HUES6 (cell line): ENCODE measurements at regions not wholly inside any gene's neighbourhood (a gene's known extent, or its start where the extent isn't known, plus 50 kb on each side); places are given as distances from the start of the nearest gene placed in this dataset.

Experiments
- H3K27ac ChIP-seq: 2 replicates; pipeline ENCODE4 v1.7.0; 2013; ENCODE audit warnings: low read depth, mild to moderate bottlenecking, low read length, inconsistent platforms
- H3K27me3 ChIP-seq: 2 replicates; pipeline ENCODE4 v1.6.1; 2013; ENCODE audit warnings: low read length; ENCODE audit not compliant: control insufficient read depth, insufficient read depth
- H3K36me3 ChIP-seq: 2 replicates; pipeline ENCODE4 v1.6.1; 2013; ENCODE audit warnings: low read length; ENCODE audit not compliant: control insufficient read depth, insufficient read depth
- H3K4me1 ChIP-seq: 2 replicates; pipeline ENCODE4 v1.6.1; 2013; ENCODE audit warnings: low read length; ENCODE audit not compliant: control insufficient read depth, insufficient read depth
- H3K4me3 ChIP-seq: 2 replicates; pipeline ENCODE4 v1.5.1; 2013; ENCODE audit warnings: low read depth, low read length
- H3K9ac ChIP-seq: one replicate; pipeline ENCODE4 v1.6.1; 2013; ENCODE audit warnings: mild to moderate bottlenecking, low read length
- H3K9me3 ChIP-seq: 2 replicates; pipeline ENCODE4 v1.6.1; 2013; ENCODE audit warnings: low read depth, low read length; ENCODE audit not compliant: control insufficient read depth, insufficient read depth

DNA sequence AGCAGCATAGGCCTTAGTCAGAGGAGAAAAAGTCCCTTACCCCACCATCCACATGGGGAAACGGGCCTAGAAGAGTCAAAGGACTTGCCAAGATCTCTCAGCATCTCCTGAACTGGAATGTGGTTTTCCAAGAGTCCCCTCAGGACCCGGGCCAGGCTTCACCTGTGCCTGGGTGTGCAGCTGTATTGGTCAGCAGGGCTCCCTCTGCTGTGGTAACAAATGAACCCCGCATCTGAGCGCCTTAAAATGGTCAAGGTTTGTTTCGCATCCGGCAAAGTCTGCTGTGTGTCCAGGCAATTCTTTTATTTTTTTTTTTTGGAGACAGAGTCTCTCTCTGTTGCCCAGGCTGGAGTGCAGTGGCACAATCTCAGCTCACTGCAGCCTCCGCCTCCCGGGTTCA, 168.0 kb upstream of the IER5L start:
- no peak overlapping the region for H3K4me3 ChIP-seq
- no peak overlapping the region for H3K9ac ChIP-seq
- no peaks in the 10 kb centered on the region for H3K9me3 ChIP-seq
- H3K36me3 ChIP-seq, result no peaks in the 10 kb centered on the region
- no peak overlapping the region for H3K27ac ChIP-seq
- H3K27me3 ChIP-seq, result no peaks in the 10 kb centered on the region
- H3K4me1 ChIP-seq, result peaks cover 34% of the 10 kb centered on the region

DNA sequence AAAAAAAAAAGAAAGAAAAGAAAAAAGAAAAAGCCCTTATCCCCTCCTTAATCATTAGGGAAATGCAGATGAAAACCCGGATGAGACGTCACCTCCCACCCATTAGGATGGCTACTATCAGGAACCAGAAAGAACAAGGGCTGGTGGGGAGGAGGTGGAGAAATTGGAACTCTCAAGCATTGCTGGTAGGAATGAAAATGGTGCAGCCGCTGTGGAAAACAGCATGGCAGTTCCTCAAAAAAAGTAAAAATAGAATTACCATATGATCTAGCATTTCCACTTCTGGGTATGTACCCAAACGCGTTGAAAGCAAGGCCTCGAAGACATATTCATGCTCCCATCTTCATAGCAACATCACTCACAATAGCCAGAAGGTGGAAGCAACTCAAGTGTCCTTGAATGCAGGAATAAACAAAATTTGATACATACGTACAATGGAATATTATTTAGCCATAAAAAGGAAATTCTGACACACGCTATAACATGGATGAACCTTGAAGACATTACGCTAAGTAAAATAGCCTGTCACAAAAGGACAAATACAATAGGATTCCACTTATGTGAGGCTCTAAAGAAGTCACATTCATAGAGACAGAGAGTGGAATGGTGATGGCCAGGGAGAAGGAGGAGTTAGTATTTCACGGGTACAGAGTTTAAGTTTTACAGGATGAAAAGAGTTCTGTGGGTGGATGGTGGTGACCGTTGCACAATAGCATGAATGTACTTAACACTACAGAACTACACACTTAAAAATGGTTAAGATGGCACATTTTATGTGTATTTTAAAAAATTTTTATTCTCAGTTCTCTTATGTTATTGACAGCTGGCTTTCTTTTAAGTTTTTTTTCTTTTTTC, 166.8 kb upstream of the IER5L start:
- H3K4me3 ChIP-seq, result no peak overlapping the region
- peaks cover 28% of the 10 kb centered on the region; the same call in 1 of the 2 replicates for H3K4me1 ChIP-seq
- H3K9me3 ChIP-seq, result no peaks in the 10 kb centered on the region
- no peaks in the 10 kb centered on the region for H3K27me3 ChIP-seq
- H3K27ac ChIP-seq, result no peak overlapping the region
- no peak overlapping the region for H3K9ac ChIP-seq
- no peaks in the 10 kb centered on the region for H3K36me3 ChIP-seq

DNA sequence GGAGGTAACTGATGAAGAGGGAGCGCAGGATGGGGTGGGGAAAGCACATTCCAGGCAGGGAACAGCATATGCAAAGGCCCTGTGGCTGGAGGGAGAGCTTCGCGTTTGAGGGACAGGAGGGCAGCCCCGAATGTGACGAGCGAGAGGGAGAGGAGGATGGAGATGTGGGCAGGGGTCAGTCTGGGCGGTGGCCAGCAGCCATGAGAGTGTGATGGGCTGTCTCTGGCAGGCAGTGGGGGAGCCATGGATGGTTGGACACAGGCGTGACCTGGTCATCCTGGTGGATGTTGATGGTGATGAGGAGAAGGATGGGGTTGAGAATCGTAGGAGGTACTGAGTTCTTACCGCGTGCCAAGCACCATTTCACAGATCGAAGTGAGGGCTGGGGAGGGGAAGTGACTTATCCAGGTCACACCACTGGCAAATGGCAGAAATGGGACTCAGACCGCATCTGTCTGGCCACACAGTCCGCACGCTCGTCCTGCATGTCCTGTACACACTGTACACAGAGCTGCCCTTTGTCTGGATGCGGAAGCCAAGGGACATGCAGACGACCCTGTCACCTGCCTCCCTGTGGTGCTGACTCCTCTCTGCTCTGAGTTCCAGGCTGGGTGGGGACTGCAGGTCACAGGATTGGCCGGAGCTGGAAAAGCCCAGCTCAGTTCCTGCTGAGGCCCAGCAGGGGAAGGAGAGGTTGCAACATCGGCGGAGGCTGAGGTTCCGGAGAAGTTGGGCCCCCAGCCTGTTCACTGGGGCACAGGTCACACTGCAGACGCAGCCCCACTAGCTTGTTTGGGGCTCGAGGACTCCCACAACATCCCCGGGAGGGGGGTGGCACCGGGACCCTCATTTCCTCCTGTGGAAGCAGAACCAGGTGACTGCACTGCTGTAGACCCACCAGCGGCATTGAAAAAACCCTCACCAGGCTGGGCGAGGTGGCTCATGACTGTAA, 165.6 kb upstream of the IER5L start:
- Histone ChIP-seq H3K27me3 (no peaks in the 10 kb centered on the region), H3K9ac (no peak overlapping the region), H3K4me1 (peaks cover 25% of the 10 kb centered on the region), H3K27ac (no peak overlapping the region), H3K9me3 (no peaks in the 10 kb centered on the region), H3K36me3 (no peaks in the 10 kb centered on the region), H3K4me3 (no peak overlapping the region)

DNA sequence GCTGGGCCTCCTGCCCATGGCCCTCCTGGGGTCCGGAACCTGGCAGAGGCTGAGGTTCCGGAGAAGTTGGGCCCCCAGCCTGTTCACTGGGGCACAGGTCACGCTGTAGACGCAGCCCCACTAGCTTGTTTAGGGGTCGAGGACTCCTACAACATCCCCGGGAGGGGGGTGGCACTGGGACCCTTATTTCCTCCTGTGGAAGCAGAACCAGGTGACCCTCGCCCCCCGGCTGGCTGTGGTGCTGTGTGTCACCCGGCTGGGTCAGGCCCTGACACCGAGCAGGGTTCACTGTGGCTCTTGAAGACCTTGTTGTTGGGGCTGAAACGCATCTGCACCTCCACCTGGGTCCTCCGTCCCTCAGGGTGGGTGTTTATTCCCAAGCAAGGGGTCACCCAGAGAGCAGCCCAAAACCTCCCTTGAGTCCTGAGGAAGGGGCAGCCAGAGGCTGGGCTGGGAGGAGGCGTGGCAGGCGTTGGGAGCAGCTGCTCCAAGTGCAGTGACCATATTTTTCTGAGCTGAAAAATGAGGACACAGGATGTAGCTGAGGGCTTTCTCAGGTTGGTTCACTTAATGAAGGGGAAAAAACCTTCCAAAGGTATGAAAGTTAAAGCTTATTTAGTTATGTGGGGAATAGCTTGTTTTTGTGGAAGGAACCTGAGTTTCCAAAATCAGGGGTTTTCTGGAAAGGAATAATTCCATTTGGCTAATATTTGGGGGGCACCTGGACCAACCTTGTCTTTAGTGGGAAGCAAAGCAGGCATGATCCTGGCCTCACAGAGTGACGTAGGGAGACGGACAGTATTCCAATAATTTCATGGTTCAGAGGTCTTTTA, 164.7 kb upstream of the IER5L start:
- Histone ChIP-seq H3K36me3 (no peaks in the 10 kb centered on the region), H3K9ac (no peak overlapping the region), H3K9me3 (no peaks in the 10 kb centered on the region), H3K27me3 (no peaks in the 10 kb centered on the region), H3K4me1 (peaks cover 25% of the 10 kb centered on the region), H3K27ac (no peak overlapping the region), H3K4me3 (no peak overlapping the region)

DNA sequence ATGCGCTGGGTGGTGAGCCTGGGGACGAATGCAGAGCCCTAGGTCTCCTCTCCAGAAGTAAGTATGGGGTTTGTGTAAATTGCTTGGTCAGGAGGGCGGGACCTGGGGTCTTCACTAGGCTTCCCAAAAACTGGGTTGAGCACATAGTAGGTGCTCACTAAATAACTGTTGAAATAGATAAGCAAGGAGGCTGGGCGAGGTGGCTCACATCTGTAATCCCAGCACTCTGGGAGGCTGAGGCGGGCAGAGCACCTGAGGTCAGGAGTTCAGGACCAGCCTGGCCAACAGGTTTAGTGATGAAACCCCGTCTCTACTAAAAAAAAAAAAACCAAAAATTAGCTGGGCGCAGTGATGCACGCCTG, 163.9 kb upstream of the IER5L start:
- H3K9ac ChIP-seq, result no peak overlapping the region
- H3K4me3 ChIP-seq, result no peak overlapping the region
- H3K4me1 ChIP-seq, result peaks cover 33% of the 10 kb centered on the region
- H3K27me3 ChIP-seq, result no peaks in the 10 kb centered on the region
- no peaks in the 10 kb centered on the region for H3K36me3 ChIP-seq
- no peaks in the 10 kb centered on the region for H3K9me3 ChIP-seq
- H3K27ac ChIP-seq, result no peak overlapping the region

DNA sequence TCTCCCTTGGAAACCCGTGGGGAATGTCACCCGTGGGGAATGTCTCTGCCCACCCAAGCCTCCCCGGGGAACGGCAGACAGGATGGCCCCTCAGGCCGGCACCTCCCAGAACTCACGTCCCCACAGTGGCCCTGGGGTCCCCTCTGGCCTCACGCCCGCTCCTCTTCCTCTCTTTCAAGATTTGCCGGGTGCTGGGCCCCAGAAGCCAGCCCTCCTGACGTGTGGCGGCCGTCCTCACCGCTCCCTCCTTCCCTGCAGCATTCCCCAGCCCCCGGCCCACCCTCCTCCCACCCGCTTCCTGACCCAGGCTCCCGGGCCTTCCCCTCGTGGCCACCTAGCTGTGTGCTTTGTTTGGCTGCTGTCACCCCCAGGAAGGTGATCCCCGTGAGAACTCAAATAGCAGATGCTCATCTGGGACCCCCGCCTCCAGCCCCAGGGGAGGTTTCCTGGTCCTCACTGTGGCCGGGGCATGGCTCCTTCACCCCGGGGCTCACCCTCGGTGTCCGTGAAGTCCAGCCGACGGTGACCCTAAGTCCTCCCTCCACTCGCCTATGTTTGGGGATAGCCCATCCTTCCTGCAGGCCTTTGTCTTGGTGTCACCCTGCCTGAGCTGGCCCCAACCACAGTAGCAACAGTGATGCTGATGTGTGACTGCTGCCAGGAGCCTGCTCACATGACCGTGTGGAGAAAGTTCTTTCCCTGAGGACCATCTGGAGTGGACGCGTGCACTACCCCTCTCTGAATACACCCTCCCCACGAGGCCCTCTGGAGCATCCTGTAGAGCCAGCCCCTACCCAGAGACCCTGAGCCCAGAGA, 163.3 kb upstream of the IER5L start:
- Histone ChIP-seq H3K4me3 (no peak overlapping the region), H3K9ac (no peak overlapping the region), H3K9me3 (no peaks in the 10 kb centered on the region), H3K4me1 (peaks cover 36% of the 10 kb centered on the region), H3K27me3 (no peaks in the 10 kb centered on the region), H3K27ac (no peak overlapping the region), H3K36me3 (no peaks in the 10 kb centered on the region)

DNA sequence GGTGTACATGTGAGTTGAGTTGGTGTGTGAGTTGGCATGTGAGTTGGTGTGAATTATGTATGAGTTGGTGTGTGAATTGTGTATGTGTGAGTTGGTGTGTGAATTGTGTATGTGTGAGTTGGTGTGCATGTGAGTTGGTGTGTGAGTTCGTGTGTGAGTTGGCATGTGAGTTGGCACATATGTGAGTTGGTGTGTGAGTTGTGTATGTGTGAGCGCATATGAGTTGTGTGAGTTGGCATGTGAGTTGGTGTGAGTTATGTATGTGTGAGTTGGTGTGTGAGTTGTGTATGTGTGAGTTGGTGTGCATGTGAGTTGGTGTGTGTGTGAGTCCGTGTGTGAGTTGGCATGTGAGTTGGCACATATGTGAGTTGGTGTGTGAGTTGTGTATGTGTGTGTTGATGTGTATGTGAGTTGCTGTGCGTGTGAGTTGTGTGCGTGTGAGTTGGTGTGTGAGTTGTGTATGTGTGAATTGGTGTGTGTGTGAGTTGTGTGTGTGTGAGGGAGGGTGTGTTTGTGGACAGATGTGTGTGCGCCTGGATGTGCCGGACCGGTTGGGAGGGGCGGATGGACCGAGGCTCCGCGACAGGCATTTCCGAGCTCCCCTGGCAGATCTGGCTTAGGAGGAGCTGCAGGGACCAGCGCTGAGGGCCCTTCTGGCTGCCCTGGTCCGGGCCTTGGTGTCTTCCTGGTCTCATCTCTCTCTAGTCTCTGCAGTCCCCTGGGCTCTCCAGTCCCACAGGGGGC, 162.5 kb upstream of the IER5L start:
- no peaks in the 10 kb centered on the region for H3K9me3 ChIP-seq
- no peaks in the 10 kb centered on the region for H3K36me3 ChIP-seq
- H3K27ac ChIP-seq, result no peak overlapping the region
- H3K9ac ChIP-seq, result no peak overlapping the region
- peaks cover 44% of the 10 kb centered on the region for H3K4me1 ChIP-seq
- H3K27me3 ChIP-seq, result no peaks in the 10 kb centered on the region
- H3K4me3 ChIP-seq, result no peak overlapping the region

DNA sequence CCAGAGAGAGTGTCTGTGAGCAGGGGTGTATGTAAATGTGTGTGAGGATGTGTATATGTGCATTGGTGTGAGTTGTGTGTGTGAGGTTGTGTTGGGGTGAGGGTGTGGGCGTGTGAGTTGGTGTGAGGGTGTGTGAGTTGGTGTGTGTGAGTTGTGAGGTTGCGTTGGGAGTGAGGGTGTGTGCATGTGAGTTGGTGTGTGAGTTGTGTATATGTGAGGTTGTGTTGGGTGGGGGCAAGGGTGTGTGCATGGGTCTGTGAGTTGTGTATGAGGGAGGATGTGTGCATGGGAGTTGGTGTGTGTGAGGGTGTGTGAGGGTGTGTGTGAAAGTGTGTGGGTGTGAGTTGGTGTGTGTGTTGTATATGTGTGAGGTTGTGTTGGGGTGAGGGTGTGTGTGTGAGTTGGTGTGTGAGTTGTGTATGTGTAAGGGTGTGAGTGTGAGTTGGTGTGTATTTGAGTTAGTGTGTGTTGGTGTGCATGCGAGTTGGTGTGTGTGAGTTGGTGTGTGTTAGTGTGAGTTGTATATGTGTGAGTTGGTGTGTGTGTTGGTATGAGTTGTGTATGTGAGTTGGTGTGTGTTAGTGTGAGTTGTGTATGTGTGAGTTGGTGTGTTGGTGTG, 161.6 kb upstream of the IER5L start:
- no peak overlapping the region for H3K27ac ChIP-seq
- no peak overlapping the region for H3K4me3 ChIP-seq
- no peak overlapping the region for H3K9ac ChIP-seq
- no peaks in the 10 kb centered on the region for H3K9me3 ChIP-seq
- peaks cover 54% of the 10 kb centered on the region for H3K4me1 ChIP-seq
- H3K27me3 ChIP-seq, result no peaks in the 10 kb centered on the region
- no peaks in the 10 kb centered on the region for H3K36me3 ChIP-seq

DNA sequence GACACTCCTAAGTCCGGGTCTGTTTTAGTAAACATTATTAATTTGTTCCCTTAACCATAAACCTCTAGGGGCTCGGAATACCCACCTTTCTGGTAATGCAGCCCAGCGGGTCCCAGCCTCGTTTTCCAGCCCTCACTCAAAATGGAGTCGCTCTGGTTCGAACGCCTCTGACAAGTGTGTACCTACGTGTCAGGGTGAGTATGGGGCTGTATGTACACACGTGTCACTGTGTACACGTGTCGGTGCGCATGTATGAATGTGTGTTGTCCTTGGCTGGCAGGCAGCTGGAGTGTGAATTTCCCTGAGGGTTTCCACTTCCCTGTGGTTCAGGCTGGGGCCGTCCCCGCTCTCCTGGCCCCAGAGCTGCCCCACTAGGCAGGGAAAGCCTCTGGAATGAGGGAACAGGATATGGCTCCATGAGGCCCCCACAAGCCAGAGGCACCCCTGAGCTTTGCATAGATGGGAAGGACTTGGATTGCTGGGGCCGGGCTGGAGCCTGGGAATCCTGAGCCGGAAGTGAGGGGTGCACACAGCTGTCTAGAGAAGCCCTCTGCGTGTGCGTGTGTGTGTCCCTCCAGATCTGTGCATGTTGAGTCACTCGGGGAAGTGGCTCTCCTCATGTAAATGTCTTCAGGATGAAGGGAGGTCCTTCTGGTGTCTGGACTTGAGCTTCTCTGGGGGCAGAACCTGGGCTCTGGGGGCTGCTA, 160.8 kb upstream of the IER5L start:
- H3K27me3 ChIP-seq, result no peaks in the 10 kb centered on the region
- H3K9ac ChIP-seq, result no peak overlapping the region
- H3K9me3 ChIP-seq, result no peaks in the 10 kb centered on the region
- H3K4me1 ChIP-seq, result peaks cover 55% of the 10 kb centered on the region
- no peak overlapping the region for H3K27ac ChIP-seq
- H3K4me3 ChIP-seq, result no peak overlapping the region
- H3K36me3 ChIP-seq, result no peaks in the 10 kb centered on the region
